H1 (cell line): ENCODE measurements at regions not wholly inside any gene's neighbourhood (a gene's known extent, or its start where the extent isn't known, plus 50 kb on each side); places are given as distances from the start of the nearest gene placed in this dataset.

Experiments used
- CTCF ChIA-PET: fragments of 300-600 bp; sonication (Branson Sonifier 250); formaldehyde crosslinking; loops from one replicate; lab custom pipeline; 2021; ENCODE audit not compliant: partially characterized antibody; lab: Charles Lee
- POLR2A ChIA-PET: fragments of 300-600 bp; sonication (Branson Sonifier 250); formaldehyde crosslinking; loops from one replicate; lab custom pipeline; 2021; ENCODE audit warnings: inconsistent platforms; ENCODE audit not compliant: partially characterized antibody; lab: Charles Lee
- DNase-seq, 2 experiments: peaks; one replicate each; pipeline versions ENCODE4 v3.0.0 to v3.0.0-alpha.2; 2010 to 2022; ENCODE audit warnings: low spot score in 2 of 2, low read depth in 1 of 2, mixed read lengths in 1 of 2
- FAIRE-seq: peaks from 2 replicates; lab custom pipeline; 2011; peaks lifted over from hg19 to GRCh38; lab: Jason Lieb, UNC
- H2AFZ ChIP-seq: 2 replicates; pipeline ENCODE4 v1.8.1; 2012; ENCODE audit warnings: low read length, inconsistent platforms
- H2AK5ac ChIP-seq: 2 replicates; pipeline ENCODE4 v1.6.1; 2013; ENCODE audit warnings: low read depth, low read length
- H2BK120ac ChIP-seq: replicated peaks from 2 replicates; pipeline ENCODE3; 2013; ENCODE audit warnings: low read depth, low read length, inconsistent platforms
- H2BK12ac ChIP-seq: 2 replicates; pipeline ENCODE4 v1.6.1; 2013; ENCODE audit warnings: low read depth, low read length
- H2BK15ac ChIP-seq: 2 replicates; pipeline ENCODE4 v1.6.1; 2013; ENCODE audit warnings: low read length
- H2BK20ac ChIP-seq: 2 replicates; pipeline ENCODE4 v1.6.1; 2013; ENCODE audit warnings: low read length
- H2BK5ac ChIP-seq: 2 replicates; pipeline ENCODE4 v1.6.1; 2013; ENCODE audit warnings: low read depth, low read length
- H3K14ac ChIP-seq: 2 replicates; pipeline ENCODE4 v1.6.1; 2013; ENCODE audit warnings: inconsistent platforms; ENCODE audit not compliant: insufficient read length
- H3K18ac ChIP-seq: 2 replicates; pipeline ENCODE4 v1.6.1; 2013; ENCODE audit warnings: low read length; ENCODE audit errors: extremely low read depth
- H3K23ac ChIP-seq: 2 replicates; pipeline ENCODE4 v1.6.1; 2013; ENCODE audit warnings: inconsistent platforms; ENCODE audit not compliant: insufficient read length
- H3K23me2 ChIP-seq: 2 replicates; pipeline ENCODE4 v1.6.1; 2013; ENCODE audit warnings: low read depth, low read length
- H3K27ac ChIP-seq: 2 replicates; pipeline ENCODE4 v1.6.1; 2011; ENCODE audit warnings: low read depth, low read length, inconsistent platforms
- H3K27me3 ChIP-seq, 4 experiments: replicated peaks in 1 of 4; 1 replicate in 1 of 4; 2 replicates in 3 of 4; pipeline versions ENCODE4 v1.6.1 to v1.8.1; 2011 to 2013; ENCODE audit warnings: low read length in 3 of 4, mild to moderate bottlenecking in 3 of 4, inconsistent platforms in 2 of 4, mixed read lengths in 2 of 4, moderate library complexity in 1 of 4; ENCODE audit not compliant: control insufficient read depth in 3 of 4, insufficient read depth in 3 of 4; ENCODE audit errors: extremely low read depth in 1 of 4
- H3K36me3 ChIP-seq, 4 experiments: 2 replicates each; pipeline versions ENCODE4 v1.6.1 to v1.8.1; 2011 to 2013; ENCODE audit warnings: mild to moderate bottlenecking in 4 of 4, low read length in 3 of 4, moderate library complexity in 2 of 4, control low read depth in 1 of 4, inconsistent platforms in 1 of 4; ENCODE audit not compliant: insufficient read depth in 4 of 4, control insufficient read depth in 2 of 4
- H3K4ac ChIP-seq: replicated peaks from 2 replicates; pipeline ENCODE3; 2013; ENCODE audit warnings: low read length, low read depth, mixed read lengths, inconsistent platforms; ENCODE audit not compliant: insufficient read length
- H3K4me1 ChIP-seq, 4 experiments: replicated peaks in 1 of 4; 1 replicate in 1 of 4; 2 replicates in 3 of 4; pipeline versions ENCODE4 v1.6.1 to v1.8.1; 2011 to 2013; ENCODE audit warnings: low read length in 3 of 4, inconsistent platforms in 2 of 4, mixed read lengths in 1 of 4; ENCODE audit not compliant: insufficient read depth in 4 of 4, control insufficient read depth in 3 of 4
- H3K4me2 ChIP-seq, 2 experiments: 2 replicates each; pipeline versions ENCODE4 v1.6.1 to v1.8.1; 2011 to 2013; ENCODE audit warnings: low read depth in 2 of 2, low read length in 2 of 2, control low read depth in 1 of 2, inconsistent platforms in 1 of 2, mild to moderate bottlenecking in 1 of 2; ENCODE audit not compliant: insufficient read depth in 1 of 2
- H3K4me3 ChIP-seq, 4 experiments: fragments of 200-600, 300-600 bp in 1 of 4; sonication (generic), shearing (Covaris generic), sonication (Bioruptor Twin) in 1 of 4; 2 replicates each; pipeline versions ENCODE4 v1.5.1 to v1.8.1; 2011 to 2016; ENCODE audit warnings: low read length in 4 of 4, low read depth in 3 of 4, control low read depth in 2 of 4, inconsistent platforms in 2 of 4, mild to moderate bottlenecking in 2 of 4, mixed read lengths in 1 of 4, moderate library complexity in 1 of 4; ENCODE audit not compliant: insufficient read depth in 2 of 4; ENCODE audit errors: extremely low read depth in 1 of 4
- H3K56ac ChIP-seq: replicated peaks from 2 replicates; pipeline ENCODE3; 2013; ENCODE audit warnings: low read depth, mild to moderate bottlenecking, mixed read lengths, low read length, inconsistent platforms; ENCODE audit not compliant: insufficient read length
- H3K79me1 ChIP-seq: 2 replicates; pipeline ENCODE4 v1.6.1; 2013; ENCODE audit warnings: low read depth, low read length, control low read depth
- H3K79me2 ChIP-seq, 2 experiments: 2 replicates each; pipeline versions ENCODE4 v1.6.1 to v1.8.1; 2012 to 2013; ENCODE audit warnings: low read length in 2 of 2, mild to moderate bottlenecking in 2 of 2, inconsistent platforms in 1 of 2; ENCODE audit not compliant: insufficient read depth in 2 of 2, control insufficient read depth in 1 of 2
- H3K9ac ChIP-seq, 4 experiments: replicated peaks in 1 of 4; 1 replicate in 1 of 4; 2 replicates in 3 of 4; pipeline versions ENCODE4 v1.6.1 to v1.8.1; 2011 to 2013; ENCODE audit warnings: low read depth in 3 of 4, low read length in 3 of 4, control low read depth in 2 of 4, mild to moderate bottlenecking in 2 of 4, moderate library complexity in 2 of 4, inconsistent platforms in 1 of 4; ENCODE audit errors: extremely low read depth in 1 of 4
- H3K9me3 ChIP-seq, 2 experiments: 2 replicates each; pipeline versions ENCODE4 v1.6.1 to v1.8.1; 2012 to 2013; ENCODE audit warnings: mild to moderate bottlenecking in 2 of 2, moderate library complexity in 2 of 2, control low read depth in 1 of 2, inconsistent platforms in 1 of 2, low read depth in 1 of 2, low read length in 1 of 2, mixed read lengths in 1 of 2; ENCODE audit not compliant: insufficient read depth in 2 of 2
- H4K20me1 ChIP-seq, 2 experiments: replicated peaks in 1 of 2; 2 replicates each; pipeline versions ENCODE3 to v1.8.1; 2011 to 2013; ENCODE audit warnings: inconsistent platforms in 2 of 2, low read length in 2 of 2, mild to moderate bottlenecking in 1 of 2; ENCODE audit not compliant: insufficient read depth in 2 of 2, control insufficient read depth in 1 of 2
- H4K5ac ChIP-seq: 2 replicates; pipeline ENCODE4 v1.6.1; 2013; ENCODE audit warnings: low read length, low read depth, mixed read lengths, inconsistent platforms; ENCODE audit not compliant: insufficient read length
- H4K8ac ChIP-seq: 2 replicates; pipeline ENCODE4 v1.8.0; 2013; ENCODE audit warnings: mild to moderate bottlenecking, moderate library complexity, low read length, inconsistent platforms; ENCODE audit not compliant: insufficient read depth; ENCODE audit errors: extremely low read depth
- H4K91ac ChIP-seq: replicated peaks from 2 replicates; pipeline ENCODE3; 2013; ENCODE audit warnings: low read length, mixed read lengths, inconsistent platforms; ENCODE audit not compliant: insufficient read length
- FOSL1 ChIP-seq: IDR thresholded peaks from 2 replicates; pipeline ENCODE4 v1.6.1; 2011; ENCODE audit warnings: mild to moderate bottlenecking, low read depth, low read length, moderate library complexity; ENCODE audit not compliant: insufficient read depth
- NRF1 ChIP-seq: IDR thresholded peaks from 2 replicates; pipeline ENCODE4 v1.6.1; 2011; ENCODE audit warnings: mild to moderate bottlenecking, low read depth, low read length, improper control_type of control experiment
- WGBS, 2 experiments: shearing (Covaris generic) in 1 of 2; methylation state at CpG; one replicate each; pipeline versions ENCODE4 v1.1.6 to v1.1.7; 2013 to 2015; ENCODE audit warnings: low lambda C conversion rate in 2 of 2, mixed read lengths in 2 of 2, inconsistent platforms in 1 of 2, low coverage in 1 of 2, missing lambda C conversion rate in 1 of 2; ENCODE audit not compliant: insufficient replicate concordance in 2 of 2, insufficient coverage in 1 of 2, insufficient read length in 1 of 2; ENCODE audit errors: extremely low coverage in 1 of 2, missing lambda C conversion rate in 1 of 2; 5-methylcytosine and 5-hydroxymethylcytosine counted together

DNA sequence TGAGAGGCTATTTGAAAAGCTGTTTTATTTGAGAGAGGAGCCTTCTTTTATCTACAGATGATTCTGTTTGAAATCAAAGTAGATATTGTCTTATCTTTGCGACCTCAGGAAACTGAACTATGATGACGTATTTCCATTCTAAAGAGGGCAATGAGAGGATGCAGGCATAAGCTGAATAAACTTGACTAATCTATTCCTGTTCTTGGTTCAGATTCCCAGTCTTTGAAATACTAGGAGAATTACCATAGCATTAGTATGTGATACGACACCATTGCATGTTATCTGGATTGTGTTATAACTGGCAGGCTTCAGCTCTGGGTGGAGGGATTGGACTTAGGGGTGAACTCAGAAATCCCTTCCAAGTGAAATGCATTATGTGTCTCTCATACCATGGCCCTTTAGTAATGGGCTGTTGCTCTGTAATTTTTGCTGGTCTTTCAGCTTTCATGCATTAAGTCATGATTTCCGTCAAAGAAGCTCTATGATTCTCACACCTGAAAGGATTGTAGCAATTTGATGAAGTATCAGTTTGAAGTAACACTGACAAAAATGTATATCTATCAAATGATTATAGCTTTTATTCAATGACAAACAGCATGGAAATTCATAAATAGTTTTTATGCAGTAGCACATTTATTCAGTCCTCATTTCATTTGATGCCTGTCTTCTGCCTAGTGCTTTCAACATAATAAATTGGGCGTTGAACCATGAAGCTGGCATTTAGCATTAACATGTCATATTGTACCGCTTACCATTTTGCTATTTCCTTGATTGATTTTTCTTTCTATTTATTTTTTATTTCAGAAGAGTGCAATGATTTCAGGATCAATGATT lies 138.4 kb upstream of the SPACA1 start:
- no peak overlapping the region for H2BK20ac ChIP-seq
- H2BK5ac ChIP-seq = no peak overlapping the region
- no peak overlapping the region for H4K91ac ChIP-seq
- no peak overlapping the region for H3K14ac ChIP-seq
- H2BK12ac ChIP-seq = no peak overlapping the region
- H4K5ac ChIP-seq = no peak overlapping the region
- no peak overlapping the region for H2BK15ac ChIP-seq
- POLR2A ChIA-PET = no interaction called here
- no peaks in the 10 kb centered on the region for H4K20me1 ChIP-seq
- FAIRE-seq (no peak), DNase-seq (no peak)
- no peak overlapping the region for H4K8ac ChIP-seq
- no peak overlapping the region for H3K18ac ChIP-seq
- CTCF ChIA-PET = interaction anchor here (0.6 to 1.0 kb wide), 3 partner anchors 19 to 82 kb away, joined by 3 read pairs; no protein-coding TSS in a partner anchor
- H3K9me3 ChIP-seq = no peaks in the 10 kb centered on the region
- no peak overlapping the region for H3K4ac ChIP-seq
- 95% methylated on average over 6 of the region's 6 CpGs; no CpG with 5 or more reads in 1 of the 2 experiments for WGBS, 2 experiments
- H3K36me3 ChIP-seq = no peaks in the 10 kb centered on the region
- H3K9ac ChIP-seq = no peak overlapping the region
- no peak overlapping the region for H3K56ac ChIP-seq
- H3K27me3 ChIP-seq = no peaks in the 10 kb centered on the region
- no peak overlapping the region for H3K27ac ChIP-seq
- H3K4me2 ChIP-seq = no peak overlapping the region
- no peak overlapping the region for H2AFZ ChIP-seq
- TF ChIP-seq FOSL1 = no peak
- no peak for TF ChIP-seq NRF1
- TF ChIP-seq, all 59 proteins: peak for 0
- peaks cover 3 to 11% (median 10%) of the 10 kb centered on the region in 4 experiments; a peak in 6 of 7 replicates for H3K4me1 ChIP-seq
- no peak overlapping the region for H3K23ac ChIP-seq
- no peaks in the 10 kb centered on the region for H3K79me1 ChIP-seq
- no peak overlapping the region for H2BK120ac ChIP-seq
- no peaks in the 10 kb centered on the region for H3K23me2 ChIP-seq
- no peak overlapping the region for H3K4me3 ChIP-seq
- no peaks in the 10 kb centered on the region for H3K79me2 ChIP-seq
- no peak overlapping the region for H2AK5ac ChIP-seq
